ENCODE measurements at regions not wholly inside any gene's neighbourhood (a gene's known extent, or its start where the extent isn't known, plus 50 kb on each side); places are given as distances from the start of the nearest gene placed in this dataset.

DNA sequence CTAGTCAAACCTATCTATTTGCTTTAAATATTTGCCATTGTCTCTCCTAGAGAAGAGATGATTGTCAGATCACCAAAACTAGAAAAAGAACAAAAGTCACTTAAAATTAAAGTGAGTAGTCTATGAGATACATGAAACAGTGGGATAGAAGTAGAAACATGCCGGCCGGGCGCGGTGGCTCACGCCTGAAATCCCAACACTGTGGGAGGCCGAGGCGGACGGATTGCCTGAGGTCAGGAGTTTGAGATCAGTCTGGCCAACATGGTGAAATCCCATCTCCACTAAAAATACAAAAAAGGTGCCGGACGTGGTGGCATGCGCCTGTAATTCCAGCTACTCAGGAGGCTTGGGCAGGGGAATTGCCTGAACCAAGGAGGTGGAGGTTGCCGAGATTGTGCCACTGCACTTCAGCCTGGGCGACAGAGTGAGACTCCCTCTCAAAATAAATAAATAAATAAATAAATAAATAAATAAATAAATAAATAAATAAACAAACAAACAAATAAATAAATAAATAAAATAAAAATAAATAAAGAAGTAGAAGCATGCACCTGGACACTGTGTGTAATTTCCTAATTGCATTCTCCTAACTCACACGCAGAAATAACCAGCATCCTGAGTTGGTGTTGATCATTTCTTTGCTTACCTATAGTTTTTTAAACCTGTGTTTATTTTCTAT is 299.5 kb downstream of the PDHA2 start:
- no peaks in the 10 kb centered on the region for H3K4me1 ChIP-seq
- TF ChIP-seq, protein P1, sequence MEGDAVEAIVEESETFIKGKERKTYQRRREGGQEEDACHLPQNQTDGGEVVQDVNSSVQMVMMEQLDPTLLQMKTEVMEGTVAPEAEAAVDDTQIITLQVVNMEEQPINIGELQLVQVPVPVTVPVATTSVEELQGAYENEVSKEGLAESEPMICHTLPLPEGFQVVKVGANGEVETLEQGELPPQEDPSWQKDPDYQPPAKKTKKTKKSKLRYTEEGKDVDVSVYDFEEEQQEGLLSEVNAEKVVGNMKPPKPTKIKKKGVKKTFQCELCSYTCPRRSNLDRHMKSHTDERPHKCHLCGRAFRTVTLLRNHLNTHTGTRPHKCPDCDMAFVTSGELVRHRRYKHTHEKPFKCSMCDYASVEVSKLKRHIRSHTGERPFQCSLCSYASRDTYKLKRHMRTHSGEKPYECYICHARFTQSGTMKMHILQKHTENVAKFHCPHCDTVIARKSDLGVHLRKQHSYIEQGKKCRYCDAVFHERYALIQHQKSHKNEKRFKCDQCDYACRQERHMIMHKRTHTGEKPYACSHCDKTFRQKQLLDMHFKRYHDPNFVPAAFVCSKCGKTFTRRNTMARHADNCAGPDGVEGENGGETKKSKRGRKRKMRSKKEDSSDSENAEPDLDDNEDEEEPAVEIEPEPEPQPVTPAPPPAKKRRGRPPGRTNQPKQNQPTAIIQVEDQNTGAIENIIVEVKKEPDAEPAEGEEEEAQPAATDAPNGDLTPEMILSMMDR (IDR thresholded peaks at IDR 0.05; ENCODE audit: low read depth, low read length) = no peak
- H3K4me3 ChIP-seq (ENCODE audit: low read depth, low read length) = no peak overlapping the region
- H3K27me3 ChIP-seq = no peaks in the 10 kb centered on the region
- H3K9me3 ChIP-seq = no peaks in the 10 kb centered on the region
- DNase-seq = no peak
- no peaks in the 10 kb centered on the region for H3K36me3 ChIP-seq

DNA sequence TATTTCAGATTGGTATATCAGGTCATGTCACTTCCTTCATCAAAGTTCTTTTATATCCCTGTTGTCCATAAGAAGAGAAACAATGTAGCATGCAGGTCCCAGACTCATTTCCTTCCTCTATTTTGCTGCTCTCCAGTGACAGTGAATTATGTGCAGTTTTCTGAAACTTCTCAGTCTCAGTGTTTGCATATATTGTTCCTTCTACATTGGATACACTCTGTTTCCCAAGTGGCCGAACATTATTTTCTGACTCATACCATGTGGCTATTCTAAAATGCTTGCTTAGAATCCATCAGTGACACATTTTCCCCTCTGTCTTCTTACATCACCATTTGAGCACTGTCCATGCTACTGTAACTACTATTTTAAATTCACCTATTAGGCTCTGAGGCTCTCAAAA is 305.7 kb downstream of the PDHA2 start:
- Histone ChIP-seq H3K4me3 (ENCODE audit: low read depth, low read length) (no peak overlapping the region), H3K36me3 (no peaks in the 10 kb centered on the region), H3K9me3 (no peaks in the 10 kb centered on the region), H3K27me3 (no peaks in the 10 kb centered on the region), H3K4me1 (no peaks in the 10 kb centered on the region)
- no peak for DNase-seq
- TF ChIP-seq, protein P1 (IDR thresholded peaks at IDR 0.05; ENCODE audit: low read depth, low read length) = no peak

DNA sequence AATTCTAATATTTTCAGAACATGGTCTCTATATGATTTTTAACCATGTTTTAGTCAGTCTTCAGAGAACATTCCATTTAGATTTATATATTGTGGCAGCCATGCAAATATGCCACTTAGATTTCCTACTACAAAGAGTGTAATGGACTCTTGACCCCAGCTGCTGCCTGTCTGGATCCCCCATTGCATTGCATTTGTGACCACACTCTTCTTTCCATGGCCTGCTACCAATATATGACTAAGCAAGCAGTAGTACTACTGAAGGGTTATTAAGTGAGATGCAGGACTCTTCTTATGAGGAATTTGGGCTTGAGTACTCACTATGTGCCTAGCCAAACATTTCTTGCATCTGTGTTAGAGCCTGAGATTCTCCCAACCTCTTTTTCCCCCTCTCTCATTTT is 306.8 kb downstream of the PDHA2 start:
- no peaks in the 10 kb centered on the region for H3K36me3 ChIP-seq
- no peak for DNase-seq
- H3K9me3 ChIP-seq = no peaks in the 10 kb centered on the region
- no peak overlapping the region for H3K4me3 ChIP-seq (ENCODE audit: low read depth, low read length)
- H3K4me1 ChIP-seq = no peaks in the 10 kb centered on the region
- TF ChIP-seq, protein P1 (IDR thresholded peaks at IDR 0.05; ENCODE audit: low read depth, low read length) = no peak
- H3K27me3 ChIP-seq = no peaks in the 10 kb centered on the region

DNA sequence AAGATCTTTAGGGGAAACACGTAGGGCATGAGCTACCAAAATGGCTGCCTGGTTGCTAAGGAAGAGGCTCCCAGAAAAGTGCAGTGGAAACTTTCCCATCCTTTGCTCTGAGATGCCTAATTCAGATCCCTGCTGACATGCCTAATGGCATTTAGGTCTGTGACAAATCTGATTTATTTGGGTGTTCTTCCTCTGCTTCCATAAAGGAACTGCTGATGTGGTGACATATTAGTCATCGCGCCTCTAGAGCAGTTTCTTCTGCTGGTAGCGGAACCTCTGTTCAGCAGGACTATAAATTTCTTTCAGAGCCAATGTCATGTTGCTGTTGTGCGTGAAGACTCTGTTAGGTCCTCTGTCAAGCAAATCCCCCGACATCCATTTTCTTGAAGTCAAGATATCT is 310.0 kb downstream of the PDHA2 start:
- no peaks in the 10 kb centered on the region for H3K4me1 ChIP-seq
- H3K27me3 ChIP-seq = no peaks in the 10 kb centered on the region
- DNase-seq = no peak
- H3K9me3 ChIP-seq = no peaks in the 10 kb centered on the region
- H3K4me3 ChIP-seq (ENCODE audit: low read depth, low read length) = no peak overlapping the region
- no peaks in the 10 kb centered on the region for H3K36me3 ChIP-seq
- TF ChIP-seq, protein P1 (IDR thresholded peaks at IDR 0.05; ENCODE audit: low read depth, low read length) = no peak

DNA sequence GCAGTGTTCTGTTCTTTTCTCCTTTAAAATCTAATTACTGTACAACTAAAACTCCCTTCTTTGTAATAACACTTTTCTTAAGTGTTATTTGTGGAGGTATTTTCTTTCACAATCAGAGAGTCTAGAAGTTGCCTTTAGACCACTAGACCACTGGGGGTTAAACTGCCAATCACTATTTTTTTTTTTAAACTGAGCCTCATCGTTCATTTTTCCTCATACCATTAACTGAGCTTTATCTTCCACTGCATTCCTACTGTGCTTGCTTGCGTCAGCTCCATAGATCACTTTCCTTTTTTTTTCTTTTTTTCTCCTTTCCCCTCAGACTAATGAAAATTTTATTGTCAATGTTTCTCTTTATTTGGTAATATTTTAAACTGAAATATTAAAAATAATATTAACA is 310.6 kb downstream of the PDHA2 start:
- Histone ChIP-seq H3K4me1 (no peaks in the 10 kb centered on the region), H3K9me3 (no peaks in the 10 kb centered on the region), H3K4me3 (ENCODE audit: low read depth, low read length) (no peak overlapping the region), H3K36me3 (no peaks in the 10 kb centered on the region), H3K27me3 (no peaks in the 10 kb centered on the region)
- TF ChIP-seq, protein P1 (IDR thresholded peaks at IDR 0.05; ENCODE audit: low read depth, low read length) = no peak
- DNase-seq = no peak

DNA sequence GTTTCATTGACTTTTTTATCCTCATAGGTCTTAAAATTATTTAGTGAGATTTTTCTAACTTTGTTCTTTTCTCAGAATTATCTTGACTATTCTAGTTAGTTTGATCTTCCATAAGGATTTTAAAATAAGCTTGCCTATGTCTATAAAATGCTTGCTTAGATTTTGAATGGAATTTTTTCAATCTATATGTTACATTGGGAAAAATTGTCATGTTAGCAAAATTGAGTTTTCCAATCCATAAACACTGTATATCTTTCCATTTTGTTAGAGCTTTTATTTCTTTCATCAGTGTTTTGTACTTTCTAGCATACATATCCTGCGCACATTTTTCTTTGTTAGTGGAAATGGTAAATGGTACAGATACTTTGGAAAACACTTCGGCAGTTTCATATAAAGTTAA is 312.9 kb downstream of the PDHA2 start:
- H3K36me3 ChIP-seq = no peaks in the 10 kb centered on the region
- TF ChIP-seq, protein P1 (IDR thresholded peaks at IDR 0.05; ENCODE audit: low read depth, low read length) = no peak
- no peaks in the 10 kb centered on the region for H3K9me3 ChIP-seq
- H3K27me3 ChIP-seq = no peaks in the 10 kb centered on the region
- no peak for DNase-seq
- H3K4me3 ChIP-seq (ENCODE audit: low read depth, low read length) = no peak overlapping the region
- no peaks in the 10 kb centered on the region for H3K4me1 ChIP-seq

All from BE2C (cell line).